ENCODE measurements at regions not wholly inside any gene's neighbourhood (a gene's known extent, or its start where the extent isn't known, plus 50 kb on each side); places are given as distances from the start of the nearest gene placed in this dataset.

DNA sequence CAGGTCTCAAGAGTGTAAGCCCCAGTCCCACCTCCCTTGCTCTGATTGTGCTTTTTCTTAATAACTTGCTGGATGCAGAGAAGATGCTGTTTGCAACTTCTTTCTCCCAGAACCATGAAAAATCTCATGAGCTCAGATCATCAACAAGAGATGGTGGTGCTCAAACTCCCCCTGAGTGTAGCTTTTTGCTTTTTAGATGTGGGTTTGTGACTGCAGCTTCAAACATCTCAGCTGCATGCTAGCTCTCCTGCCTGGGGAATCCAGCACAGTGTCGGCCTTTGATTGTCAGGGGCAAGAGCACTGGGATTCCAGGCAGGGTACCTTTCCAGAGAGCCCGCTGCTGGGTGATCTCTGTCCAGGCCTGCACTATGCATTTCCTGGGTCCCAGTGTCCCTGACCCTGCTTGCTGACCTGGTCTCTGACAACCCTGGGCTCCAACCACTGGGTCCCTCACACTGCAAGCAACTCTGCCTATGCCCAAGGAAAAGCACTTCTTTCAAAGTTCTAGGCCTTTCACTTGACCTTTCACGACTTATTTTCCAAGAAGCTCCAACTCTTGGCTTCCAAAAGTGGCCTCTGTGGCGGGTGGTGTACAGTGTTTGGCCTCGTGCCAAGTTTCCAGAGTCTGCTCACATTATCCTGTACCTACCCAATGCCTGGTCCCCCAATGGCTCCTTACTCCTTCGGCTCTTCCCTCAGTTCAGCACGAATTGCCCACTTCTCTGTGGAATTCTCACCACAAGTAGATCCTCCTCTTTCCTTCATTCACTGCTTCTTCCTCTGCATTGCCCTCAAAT lies 69.7 kb upstream of the LY86 start:
- H3K4me3 ChIP-seq (ENCODE audit: low read length), result no peak overlapping the region
- H3K36me3 ChIP-seq (ENCODE audit: control insufficient read depth, low read length), result no peaks in the 10 kb centered on the region
- no peaks in the 10 kb centered on the region for H3K9me3 ChIP-seq (ENCODE audit: control insufficient read depth, insufficient read depth, low read length)
- H3K4me2 ChIP-seq (ENCODE audit: low read length), result no peak overlapping the region
- H3K27ac ChIP-seq (ENCODE audit: low read depth, low read length), result no peak overlapping the region
- H4K20me1 ChIP-seq (ENCODE audit: control insufficient read depth, insufficient read depth, low read depth, low read length), result no peaks in the 10 kb centered on the region
- H3K9me2 ChIP-seq (replicated peaks; ENCODE audit: control insufficient read depth, low read length), result no peaks in the 10 kb centered on the region
- H3F3A ChIP-seq (ENCODE audit: control insufficient read depth, insufficient read depth), result no peaks in the 10 kb centered on the region
- TF ChIP-seq, protein P1, sequence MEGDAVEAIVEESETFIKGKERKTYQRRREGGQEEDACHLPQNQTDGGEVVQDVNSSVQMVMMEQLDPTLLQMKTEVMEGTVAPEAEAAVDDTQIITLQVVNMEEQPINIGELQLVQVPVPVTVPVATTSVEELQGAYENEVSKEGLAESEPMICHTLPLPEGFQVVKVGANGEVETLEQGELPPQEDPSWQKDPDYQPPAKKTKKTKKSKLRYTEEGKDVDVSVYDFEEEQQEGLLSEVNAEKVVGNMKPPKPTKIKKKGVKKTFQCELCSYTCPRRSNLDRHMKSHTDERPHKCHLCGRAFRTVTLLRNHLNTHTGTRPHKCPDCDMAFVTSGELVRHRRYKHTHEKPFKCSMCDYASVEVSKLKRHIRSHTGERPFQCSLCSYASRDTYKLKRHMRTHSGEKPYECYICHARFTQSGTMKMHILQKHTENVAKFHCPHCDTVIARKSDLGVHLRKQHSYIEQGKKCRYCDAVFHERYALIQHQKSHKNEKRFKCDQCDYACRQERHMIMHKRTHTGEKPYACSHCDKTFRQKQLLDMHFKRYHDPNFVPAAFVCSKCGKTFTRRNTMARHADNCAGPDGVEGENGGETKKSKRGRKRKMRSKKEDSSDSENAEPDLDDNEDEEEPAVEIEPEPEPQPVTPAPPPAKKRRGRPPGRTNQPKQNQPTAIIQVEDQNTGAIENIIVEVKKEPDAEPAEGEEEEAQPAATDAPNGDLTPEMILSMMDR (IDR thresholded peaks at IDR 0.05; ENCODE audit: low read depth, low read length, poor library complexity, severe bottlenecking), result no peak
- no peak for TF ChIP-seq EZH2phosphoT487 (IDR thresholded peaks at IDR 0.05; ENCODE audit: borderline replicate concordance, low read length)
- H3K4me1 ChIP-seq (ENCODE audit: control insufficient read depth, low read length), result no peaks in the 10 kb centered on the region
- H3K27me3 ChIP-seq (ENCODE audit: control insufficient read depth, low read length), result peaks cover 12% of the 10 kb centered on the region; the same call in 1 of the 2 replicates
- H3K79me2 ChIP-seq (ENCODE audit: control insufficient read depth, low read length), result no peaks in the 10 kb centered on the region

DNA sequence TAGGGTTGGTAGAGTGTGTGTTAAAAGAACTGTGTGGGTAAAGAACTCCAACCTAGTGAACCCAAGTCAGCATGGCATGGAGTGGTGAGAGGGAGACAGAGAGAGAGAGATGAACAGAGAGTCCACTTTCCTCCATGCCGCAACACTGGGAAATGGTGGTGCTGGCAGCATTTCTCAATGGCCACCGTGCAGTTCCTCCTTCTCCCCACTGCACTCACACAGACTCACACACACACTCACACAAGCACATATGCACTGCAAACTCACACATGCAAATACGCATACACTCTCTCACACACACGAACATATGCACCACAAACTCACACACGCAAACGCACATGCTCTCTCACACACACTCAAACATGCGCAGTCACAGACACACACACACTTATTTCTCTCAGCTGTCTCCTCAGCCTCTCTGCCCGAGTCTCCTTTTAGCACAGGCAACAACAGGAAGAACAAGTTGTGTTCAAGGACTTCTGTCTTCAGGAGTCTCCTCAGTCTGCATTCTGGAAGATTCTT lies 66.5 kb upstream of the LY86 start:
- TF ChIP-seq, protein P1 (IDR thresholded peaks at IDR 0.05; ENCODE audit: low read depth, low read length, poor library complexity, severe bottlenecking), result no peak
- no peak for TF ChIP-seq EZH2phosphoT487 (IDR thresholded peaks at IDR 0.05; ENCODE audit: borderline replicate concordance, low read length)
- Histone ChIP-seq H3K79me2 (ENCODE audit: control insufficient read depth, low read length) (no peaks in the 10 kb centered on the region), H4K20me1 (ENCODE audit: control insufficient read depth, insufficient read depth, low read depth, low read length) (no peaks in the 10 kb centered on the region), H3K4me2 (ENCODE audit: low read length) (no peak overlapping the region), H3K4me1 (ENCODE audit: control insufficient read depth, low read length) (no peaks in the 10 kb centered on the region), H3K9me3 (ENCODE audit: control insufficient read depth, insufficient read depth, low read length) (no peaks in the 10 kb centered on the region), H3K9me2 (replicated peaks; ENCODE audit: control insufficient read depth, low read length) (no peaks in the 10 kb centered on the region), H3K36me3 (ENCODE audit: control insufficient read depth, low read length) (no peaks in the 10 kb centered on the region), H3K27ac (ENCODE audit: low read depth, low read length) (no peak overlapping the region), H3F3A (ENCODE audit: control insufficient read depth, insufficient read depth) (no peaks in the 10 kb centered on the region), H3K4me3 (ENCODE audit: low read length) (no peak overlapping the region), H3K27me3 (ENCODE audit: control insufficient read depth, low read length) (peaks cover 6% of the 10 kb centered on the region; the same call in 1 of the 2 replicates)

DNA sequence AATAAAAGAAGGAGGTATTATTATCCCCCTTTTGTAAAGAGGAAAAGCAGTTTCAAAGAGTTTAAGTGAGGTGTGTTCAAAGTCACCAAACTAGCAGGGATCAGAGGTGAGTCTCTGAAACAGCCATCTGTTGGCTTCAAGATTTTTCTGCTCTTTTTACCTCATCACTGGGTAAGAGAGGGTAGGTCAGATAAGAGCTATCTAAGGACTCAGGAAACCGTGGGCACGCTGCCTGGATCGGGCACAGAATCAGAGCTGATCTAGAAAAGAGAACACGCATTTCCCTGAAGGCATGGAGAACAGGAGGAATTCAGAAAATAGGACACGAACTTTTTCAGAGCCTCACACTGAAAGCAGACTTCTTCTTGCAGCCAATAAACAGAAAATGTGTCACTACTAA lies 65.8 kb upstream of the LY86 start:
- Histone ChIP-seq H3K27ac (ENCODE audit: low read depth, low read length) (no peak overlapping the region), H3K9me3 (ENCODE audit: control insufficient read depth, insufficient read depth, low read length) (no peaks in the 10 kb centered on the region), H3K9me2 (replicated peaks; ENCODE audit: control insufficient read depth, low read length) (no peaks in the 10 kb centered on the region), H3K79me2 (ENCODE audit: control insufficient read depth, low read length) (no peaks in the 10 kb centered on the region), H3F3A (ENCODE audit: control insufficient read depth, insufficient read depth) (no peaks in the 10 kb centered on the region), H3K4me2 (ENCODE audit: low read length) (no peak overlapping the region), H3K4me1 (ENCODE audit: control insufficient read depth, low read length) (no peaks in the 10 kb centered on the region), H3K36me3 (ENCODE audit: control insufficient read depth, low read length) (no peaks in the 10 kb centered on the region), H3K4me3 (ENCODE audit: low read length) (no peak overlapping the region), H4K20me1 (ENCODE audit: control insufficient read depth, insufficient read depth, low read depth, low read length) (no peaks in the 10 kb centered on the region), H3K27me3 (ENCODE audit: control insufficient read depth, low read length) (peaks cover 7% of the 10 kb centered on the region; the same call in 1 of the 2 replicates)
- TF ChIP-seq, protein P1 (IDR thresholded peaks at IDR 0.05; ENCODE audit: low read depth, low read length, poor library complexity, severe bottlenecking), result no peak
- TF ChIP-seq EZH2phosphoT487 (IDR thresholded peaks at IDR 0.05; ENCODE audit: borderline replicate concordance, low read length), result no peak
